ENCODE measurements at regions not wholly inside any gene's neighbourhood (a gene's known extent, or its start where the extent isn't known, plus 50 kb on each side); places are given as distances from the start of the nearest gene placed in this dataset.

GRCh38 chr13:68888832-68889231 lies 1218.8 kb upstream of the ATXN8OS start:
- no peak overlapping the region for H3K27ac ChIP-seq (ENCODE audit: control insufficient read depth, insufficient read depth, low read length)
- H3K79me2 ChIP-seq (ENCODE audit: control insufficient read depth, insufficient read depth, low read length), result no peaks in the 10 kb centered on the region
- no peak for TF ChIP-seq EZH2 (IDR thresholded peaks at IDR 0.05; ENCODE audit: low read length)
- TF ChIP-seq, protein P1, sequence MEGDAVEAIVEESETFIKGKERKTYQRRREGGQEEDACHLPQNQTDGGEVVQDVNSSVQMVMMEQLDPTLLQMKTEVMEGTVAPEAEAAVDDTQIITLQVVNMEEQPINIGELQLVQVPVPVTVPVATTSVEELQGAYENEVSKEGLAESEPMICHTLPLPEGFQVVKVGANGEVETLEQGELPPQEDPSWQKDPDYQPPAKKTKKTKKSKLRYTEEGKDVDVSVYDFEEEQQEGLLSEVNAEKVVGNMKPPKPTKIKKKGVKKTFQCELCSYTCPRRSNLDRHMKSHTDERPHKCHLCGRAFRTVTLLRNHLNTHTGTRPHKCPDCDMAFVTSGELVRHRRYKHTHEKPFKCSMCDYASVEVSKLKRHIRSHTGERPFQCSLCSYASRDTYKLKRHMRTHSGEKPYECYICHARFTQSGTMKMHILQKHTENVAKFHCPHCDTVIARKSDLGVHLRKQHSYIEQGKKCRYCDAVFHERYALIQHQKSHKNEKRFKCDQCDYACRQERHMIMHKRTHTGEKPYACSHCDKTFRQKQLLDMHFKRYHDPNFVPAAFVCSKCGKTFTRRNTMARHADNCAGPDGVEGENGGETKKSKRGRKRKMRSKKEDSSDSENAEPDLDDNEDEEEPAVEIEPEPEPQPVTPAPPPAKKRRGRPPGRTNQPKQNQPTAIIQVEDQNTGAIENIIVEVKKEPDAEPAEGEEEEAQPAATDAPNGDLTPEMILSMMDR (optimal IDR thresholded peaks at IDR 0.05 in 1 of 3, IDR thresholded peaks at IDR 0.05 in 1 of 3, conservative IDR thresholded peaks at IDR 0.05 in 1 of 3; ENCODE audit: extremely low read depth in 1 of 3, insufficient read depth in 2 of 3, low read length in 3 of 3), result no peak
- no peaks in the 10 kb centered on the region for H3K36me3 ChIP-seq (ENCODE audit: control insufficient read depth in 2 of 2, extremely low read depth in 1 of 2, insufficient read depth in 2 of 2, low read length in 2 of 2)
- no peak overlapping the region for H3K9ac ChIP-seq (ENCODE audit: control insufficient read depth, extremely low read depth, insufficient read depth, low read length)
- dilution Hi-C loops (cut with MboI; ENCODE audit: extremely low pct_ligation_motif_present, low sequenced_read_pairs), result no loop called here
- H3K4me1 ChIP-seq (ENCODE audit: control insufficient read depth, extremely low read depth, insufficient read depth, low read length), result no peaks in the 10 kb centered on the region
- H3K4me3 ChIP-seq (ENCODE audit: control insufficient read depth in 2 of 3, extremely low read depth in 1 of 3, insufficient read depth in 2 of 3, low read depth in 1 of 3, low read length in 3 of 3), result no peak overlapping the region
- H3K9me1 ChIP-seq (ENCODE audit: control insufficient read depth, extremely low read depth, insufficient read depth, low read length), result no peaks in the 10 kb centered on the region
- H3K9me3 ChIP-seq (ENCODE audit: control insufficient read depth, low read depth, low read length), result no peaks in the 10 kb centered on the region
- DNase-seq (ENCODE audit: low read depth, low spot score) (no peak), FAIRE-seq (no peak)
- no peak overlapping the region for H3K4me2 ChIP-seq (ENCODE audit: control insufficient read depth, extremely low read depth, insufficient read depth, low read depth, low read length)
- no peaks in the 10 kb centered on the region for H3K27me3 ChIP-seq (ENCODE audit: control insufficient read depth, extremely low read depth, insufficient read depth, low read length)
- no peaks in the 10 kb centered on the region for H4K20me1 ChIP-seq (ENCODE audit: control insufficient read depth, extremely low read depth, insufficient read depth, low read length)
- H2AFZ ChIP-seq (ENCODE audit: control insufficient read depth, low read length), result no peak overlapping the region

- Histone ChIP-seq H2AFZ (ENCODE audit: control insufficient read depth, low read length) (no peak overlapping the region), H3K4me3 (ENCODE audit: control insufficient read depth in 2 of 3, extremely low read depth in 1 of 3, insufficient read depth in 2 of 3, low read depth in 1 of 3, low read length in 3 of 3) (no peak overlapping the region), H3K4me2 (ENCODE audit: control insufficient read depth, extremely low read depth, insufficient read depth, low read depth, low read length) (no peak overlapping the region), H3K27me3 (ENCODE audit: control insufficient read depth, extremely low read depth, insufficient read depth, low read length) (no peaks in the 10 kb centered on the region), H3K9me3 (ENCODE audit: control insufficient read depth, low read depth, low read length) (no peaks in the 10 kb centered on the region), H4K20me1 (ENCODE audit: control insufficient read depth, extremely low read depth, insufficient read depth, low read length) (no peaks in the 10 kb centered on the region), H3K36me3 (ENCODE audit: control insufficient read depth in 2 of 2, extremely low read depth in 1 of 2, insufficient read depth in 2 of 2, low read length in 2 of 2) (no peaks in the 10 kb centered on the region), H3K9ac (ENCODE audit: control insufficient read depth, extremely low read depth, insufficient read depth, low read length) (no peak overlapping the region), H3K79me2 (ENCODE audit: control insufficient read depth, insufficient read depth, low read length) (no peaks in the 10 kb centered on the region), H3K4me1 (ENCODE audit: control insufficient read depth, extremely low read depth, insufficient read depth, low read length) (no peaks in the 10 kb centered on the region), H3K9me1 (ENCODE audit: control insufficient read depth, extremely low read depth, insufficient read depth, low read length) (no peaks in the 10 kb centered on the region), H3K27ac (ENCODE audit: control insufficient read depth, insufficient read depth, low read length) (no peak overlapping the region)
- DNase-seq (ENCODE audit: low read depth, low spot score), result no peak
- dilution Hi-C loops (cut with MboI; ENCODE audit: extremely low pct_ligation_motif_present, low sequenced_read_pairs), result no loop called here
- no peak for FAIRE-seq
- TF ChIP-seq, protein P1 (optimal IDR thresholded peaks at IDR 0.05 in 1 of 3, IDR thresholded peaks at IDR 0.05 in 1 of 3, conservative IDR thresholded peaks at IDR 0.05 in 1 of 3; ENCODE audit: extremely low read depth in 1 of 3, insufficient read depth in 2 of 3, low read length in 3 of 3), result no peak
- no peak for TF ChIP-seq EZH2 (IDR thresholded peaks at IDR 0.05; ENCODE audit: low read length)
Observed at GRCh38 chr13:68872338-68872737, 1235.3 kb upstream of the ATXN8OS start.

All from keratinocyte (primary cell).